HG02642 (cell line): ENCODE measurements at regions not wholly inside any gene's neighbourhood (a gene's known extent, or its start where the extent isn't known, plus 50 kb on each side); places are given as distances from the start of the nearest gene placed in this dataset.
"Not testable (repeated sequence)": the region's sequence is repeated elsewhere in the genome, so short reads cannot be mapped to it uniquely, and the experiment has no call there.

Experiments used
- ATAC-seq: cut with Tn5 transposase; IDR thresholded peaks from one replicate; pipeline ENCODE4 v1.9.1; 2021; ENCODE audit warnings: mild to moderate bottlenecking; ENCODE audit not compliant: unreplicated experiment, poor library complexity

GRCh38 chr5:125057912-125058826 lies 311.7 kb upstream of the ZNF608 start:
- no peak for ATAC-seq

- ATAC-seq = no peak
Observed at GRCh38 chr5:125059255-125060002, 313.0 kb upstream of the ZNF608 start.

GRCh38 chr5:125061726-125062125 lies 315.3 kb upstream of the ZNF608 start:
- no peak for ATAC-seq

GRCh38 chr5:125064621-125065438 lies 318.4 kb upstream of the ZNF608 start:
- ATAC-seq = no peak

- no peak for ATAC-seq
Observed at GRCh38 chr5:125065741-125066140, 319.3 kb upstream of the ZNF608 start.

GRCh38 chr5:125070961-125071360 lies 324.5 kb upstream of the ZNF608 start:
- ATAC-seq = no peak

- no peak for ATAC-seq
Observed at GRCh38 chr5:125073090-125073489, 326.7 kb upstream of the ZNF608 start.

GRCh38 chr5:125075567-125075966 lies 329.1 kb upstream of the ZNF608 start:
- no peak for ATAC-seq

GRCh38 chr5:125079028-125079427 lies 332.6 kb upstream of the ZNF608 start:
- not testable (repeated sequence) for ATAC-seq

- ATAC-seq = no peak
Observed at GRCh38 chr5:125081101-125081500, 334.7 kb upstream of the ZNF608 start.

GRCh38 chr5:125083981-125084380 lies 337.5 kb upstream of the ZNF608 start:
- ATAC-seq = no peak

- no peak for ATAC-seq
Observed at GRCh38 chr5:125085797-125086505, 339.5 kb upstream of the ZNF608 start.

GRCh38 chr5:125088522-125089105 lies 342.2 kb upstream of the ZNF608 start:
- no peak for ATAC-seq

GRCh38 chr5:125092138-125092537 lies 345.7 kb upstream of the ZNF608 start:
- ATAC-seq = not testable (repeated sequence)

- no peak for ATAC-seq
Observed at GRCh38 chr5:125093776-125094175, 347.3 kb upstream of the ZNF608 start.

- ATAC-seq = no peak
Observed at GRCh38 chr5:125100342-125100741, 353.9 kb upstream of the ZNF608 start.

GRCh38 chr5:125100951-125101350 lies 354.5 kb upstream of the ZNF608 start:
- ATAC-seq = no peak

GRCh38 chr5:125103459-125103858 lies 357.0 kb upstream of the ZNF608 start:
- no peak for ATAC-seq

- ATAC-seq = no peak
Observed at GRCh38 chr5:125106271-125106670, 359.8 kb upstream of the ZNF608 start.

- ATAC-seq = no peak
Observed at GRCh38 chr5:125106881-125107280, 360.4 kb upstream of the ZNF608 start.
